Large intestine (tissue), 3 donors: ENCODE measurements at regions not wholly inside any gene's neighbourhood (a gene's known extent, or its start where the extent isn't known, plus 50 kb on each side); places are given as distances from the start of the nearest gene placed in this dataset.

ENCODE experiments used
- DNase-seq, 2 donors: peaks; one replicate each; pipeline versions ENCODE4 v3.0.0 to v3.0.0-alpha.2; 2013
- H3K27ac ChIP-seq: one replicate; pipeline ENCODE4 v1.5.1; 2013; ENCODE audit warnings: low read length
- H3K27me3 ChIP-seq: 2 replicates; pipeline ENCODE4 v1.6.1; 2013; ENCODE audit warnings: low read length; ENCODE audit not compliant: control insufficient read depth, insufficient read depth
- H3K36me3 ChIP-seq: 2 replicates; pipeline ENCODE4 v1.6.1; 2013; ENCODE audit warnings: low read length; ENCODE audit not compliant: control insufficient read depth, insufficient read depth
- H3K4me1 ChIP-seq: one replicate; pipeline ENCODE4 v1.6.1; 2013; ENCODE audit warnings: low read length; ENCODE audit not compliant: control insufficient read depth, insufficient read depth
- H3K4me3 ChIP-seq: one replicate; pipeline ENCODE4 v1.5.1; 2013; ENCODE audit warnings: low read length
- H3K9me3 ChIP-seq: one replicate; pipeline ENCODE4 v1.6.1; 2013; ENCODE audit warnings: mild to moderate bottlenecking, low read depth, low read length, moderate library complexity; ENCODE audit not compliant: control insufficient read depth
- WGBS: methylation state at CpG from one replicate; pipeline ENCODE4 v1.1.5; 2013; ENCODE audit warnings: low lambda C conversion rate; ENCODE audit not compliant: insufficient coverage; 5-methylcytosine and 5-hydroxymethylcytosine counted together

DNA sequence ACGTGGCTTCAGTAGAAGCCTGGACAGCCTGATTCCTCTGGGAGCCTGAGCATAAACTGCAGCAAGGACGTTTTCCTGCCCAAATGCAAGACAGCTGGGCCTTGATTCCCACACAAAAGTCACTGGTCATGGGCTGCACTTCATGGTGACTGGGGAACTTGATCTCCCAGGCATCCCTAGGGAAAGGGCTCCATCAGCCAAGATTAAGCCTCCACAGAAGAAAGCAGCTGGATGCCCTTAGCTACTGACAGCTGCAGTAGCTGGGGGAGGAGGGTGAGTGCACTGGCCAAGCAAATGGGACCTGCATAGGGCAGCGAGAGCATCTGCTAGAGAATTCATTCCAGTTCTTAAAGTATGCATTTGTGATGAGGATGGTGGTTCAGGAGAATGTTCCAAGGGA, 267.4 kb upstream of the ISX start:
- 100% methylated on average over 1 of the region's 3 CpGs for WGBS
- Histone ChIP-seq H3K9me3 (no peaks in the 10 kb centered on the region), H3K27ac (no peak overlapping the region), H3K27me3 (no peaks in the 10 kb centered on the region), H3K4me1 (no peaks in the 10 kb centered on the region), H3K4me3 (no peak overlapping the region), H3K36me3 (no peaks in the 10 kb centered on the region)
- no peak for DNase-seq

GRCh38 chr22:34800260-34800980, 265.5 kb upstream of the ISX start:
- DNase-seq: peak; percentile 23 to 29
- no peak overlapping the region for H3K4me3 ChIP-seq
- H3K4me1 ChIP-seq: no peaks in the 10 kb centered on the region
- 90% methylated on average over 2 of the region's 10 CpGs for WGBS
- no peaks in the 10 kb centered on the region for H3K9me3 ChIP-seq
- no peak overlapping the region for H3K27ac ChIP-seq
- no peaks in the 10 kb centered on the region for H3K36me3 ChIP-seq
- H3K27me3 ChIP-seq: no peaks in the 10 kb centered on the region

GRCh38 chr22:34801221-34801620, 264.7 kb upstream of the ISX start:
- WGBS: no CpG with 5 or more reads among the region's 11 CpGs

DNA sequence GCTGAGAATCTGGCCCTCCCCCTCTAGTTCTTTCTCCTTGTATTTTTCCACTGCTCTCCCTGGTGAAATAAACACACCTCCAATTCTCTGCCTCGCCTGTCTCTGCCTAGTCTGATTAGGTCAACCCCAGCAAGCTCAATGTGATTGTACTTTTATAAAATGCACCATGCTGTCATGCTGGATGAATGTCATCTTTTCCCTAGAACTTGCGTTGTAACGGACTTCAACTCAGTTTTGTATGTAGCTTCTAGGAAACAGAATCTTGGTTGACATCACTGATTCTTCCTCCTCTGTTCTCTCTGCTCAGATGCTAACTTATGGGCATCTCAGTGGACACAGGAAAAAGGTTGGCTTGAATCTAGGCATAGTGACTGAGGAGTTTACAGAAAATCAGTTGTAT, 261.9 kb upstream of the ISX start:
- no peaks in the 10 kb centered on the region for H3K36me3 ChIP-seq
- no peaks in the 10 kb centered on the region for H3K27me3 ChIP-seq
- no peaks in the 10 kb centered on the region for H3K9me3 ChIP-seq
- no CpG with 5 or more reads among the region's 3 CpGs for WGBS
- H3K27ac ChIP-seq: no peak overlapping the region
- no peak overlapping the region for H3K4me3 ChIP-seq
- H3K4me1 ChIP-seq: no peaks in the 10 kb centered on the region
- DNase-seq: no peak

More at GRCh38 chr22:34801221-34801620, 264.7 kb upstream of the ISX start:
- DNase-seq: no peak
- H3K27ac ChIP-seq: no peak overlapping the region
- no peaks in the 10 kb centered on the region for H3K27me3 ChIP-seq
- H3K36me3 ChIP-seq: no peaks in the 10 kb centered on the region
- H3K4me1 ChIP-seq: no peaks in the 10 kb centered on the region
- H3K4me3 ChIP-seq: no peak overlapping the region
- no peaks in the 10 kb centered on the region for H3K9me3 ChIP-seq

- no peaks in the 10 kb centered on the region for H3K36me3 ChIP-seq
- H3K4me1 ChIP-seq: no peaks in the 10 kb centered on the region
- no peak for DNase-seq
- WGBS: no CpG with 5 or more reads among the region's 2 CpGs
- H3K9me3 ChIP-seq: no peaks in the 10 kb centered on the region
- no peak overlapping the region for H3K4me3 ChIP-seq
- H3K27ac ChIP-seq: no peak overlapping the region
- no peaks in the 10 kb centered on the region for H3K27me3 ChIP-seq
Observed at GRCh38 chr22:34804604-34805003, 261.4 kb upstream of the ISX start.

- no peak overlapping the region for H3K4me3 ChIP-seq
- H3K36me3 ChIP-seq: no peaks in the 10 kb centered on the region
- no CpG with 5 or more reads among the region's 3 CpGs for WGBS
- no peak for DNase-seq
- no peaks in the 10 kb centered on the region for H3K9me3 ChIP-seq
- no peak overlapping the region for H3K27ac ChIP-seq
- no peaks in the 10 kb centered on the region for H3K4me1 ChIP-seq
- no peaks in the 10 kb centered on the region for H3K27me3 ChIP-seq
Observed at GRCh38 chr22:34805771-34806170, 260.2 kb upstream of the ISX start.

- Histone ChIP-seq H3K27ac (no peak overlapping the region), H3K4me1 (no peaks in the 10 kb centered on the region), H3K9me3 (no peaks in the 10 kb centered on the region), H3K36me3 (no peaks in the 10 kb centered on the region), H3K4me3 (no peak overlapping the region), H3K27me3 (no peaks in the 10 kb centered on the region)
- no peak for DNase-seq
Observed at GRCh38 chr22:34808618-34809017, 257.3 kb upstream of the ISX start.

GRCh38 chr22:34812631-34813030, 253.3 kb upstream of the ISX start:
- H3K9me3 ChIP-seq: no peaks in the 10 kb centered on the region
- no peaks in the 10 kb centered on the region for H3K27me3 ChIP-seq
- no peaks in the 10 kb centered on the region for H3K36me3 ChIP-seq
- no CpG with 5 or more reads among the region's 1 CpG for WGBS
- no peak overlapping the region for H3K27ac ChIP-seq
- no peak overlapping the region for H3K4me3 ChIP-seq
- H3K4me1 ChIP-seq: no peaks in the 10 kb centered on the region
- DNase-seq: no peak

- Histone ChIP-seq H3K4me3 (no peak overlapping the region), H3K4me1 (no peaks in the 10 kb centered on the region), H3K27ac (peak overlapping the region; percentile 31), H3K27me3 (no peaks in the 10 kb centered on the region), H3K9me3 (no peaks in the 10 kb centered on the region), H3K36me3 (no peaks in the 10 kb centered on the region)
- no CpG with 5 or more reads among the region's 2 CpGs for WGBS
- peak; percentile 19 to 65 for DNase-seq
Observed at GRCh38 chr22:34814260-34815025, 251.5 kb upstream of the ISX start.

DNA sequence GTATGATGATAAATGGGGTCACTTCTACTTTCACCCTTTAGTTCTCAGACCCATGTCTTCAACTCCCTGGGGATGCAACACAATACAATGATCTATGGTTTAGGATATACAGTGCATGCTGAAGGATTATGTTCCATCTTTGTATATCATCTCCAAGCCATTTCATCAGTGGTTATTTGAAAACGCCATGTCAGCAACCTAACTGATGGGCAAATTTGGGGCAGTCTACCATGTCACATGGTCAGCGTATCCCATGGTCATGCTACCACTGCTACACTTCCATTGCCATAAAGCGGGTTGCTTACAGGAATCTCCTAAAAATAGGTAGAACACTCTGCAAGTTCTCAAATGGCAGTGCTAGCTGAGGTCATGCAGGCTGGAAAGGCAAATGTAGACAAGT, 236.5 kb upstream of the ISX start:
- no peaks in the 10 kb centered on the region for H3K36me3 ChIP-seq
- H3K27ac ChIP-seq: no peak overlapping the region
- WGBS: no CpG with 5 or more reads among the region's 3 CpGs
- no peaks in the 10 kb centered on the region for H3K9me3 ChIP-seq
- H3K27me3 ChIP-seq: no peaks in the 10 kb centered on the region
- DNase-seq: no peak
- no peaks in the 10 kb centered on the region for H3K4me1 ChIP-seq
- no peak overlapping the region for H3K4me3 ChIP-seq

DNA sequence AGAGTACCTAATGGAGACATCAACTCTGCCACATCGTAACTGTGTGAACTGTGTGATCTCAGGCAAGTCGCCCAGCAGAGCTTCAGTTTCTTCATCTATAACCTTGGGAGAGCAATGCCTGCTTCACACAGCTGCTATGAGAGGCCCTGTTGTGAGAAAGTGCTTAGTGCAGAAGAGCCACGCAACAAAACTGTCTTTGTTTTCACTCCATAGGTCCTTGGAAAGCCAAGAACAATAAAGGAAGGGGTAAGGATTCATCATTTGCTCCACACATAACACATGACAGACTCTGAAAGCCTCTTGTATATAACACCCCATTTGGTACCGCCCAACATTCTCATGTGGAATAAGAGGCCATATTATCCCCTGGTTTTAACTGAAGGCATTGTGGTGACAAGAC, 231.9 kb upstream of the ISX start:
- no peaks in the 10 kb centered on the region for H3K4me1 ChIP-seq
- H3K27ac ChIP-seq: no peak overlapping the region
- H3K36me3 ChIP-seq: no peaks in the 10 kb centered on the region
- no peak overlapping the region for H3K4me3 ChIP-seq
- H3K27me3 ChIP-seq: no peaks in the 10 kb centered on the region
- no CpG with 5 or more reads among the region's 4 CpGs for WGBS
- H3K9me3 ChIP-seq: no peaks in the 10 kb centered on the region
- DNase-seq: no peak
